Type B pancreatic cell (in vitro differentiated cells): ENCODE measurements at regions not wholly inside any gene's neighbourhood (a gene's known extent, or its start where the extent isn't known, plus 50 kb on each side); places are given as distances from the start of the nearest gene placed in this dataset.

Experiments used
- DNase-seq: peaks from one replicate; pipeline ENCODE4 v3.0.0; 2021; ENCODE audit warnings: mixed read lengths; ENCODE audit not compliant: unreplicated experiment; ENCODE audit errors: extremely low spot score
- H3K27ac Mint-ChIP-seq: 2 replicates; pipeline ENCODE4 v1.8.0; 2021; ENCODE audit warnings: mild to moderate bottlenecking, mixed read lengths
- H3K27me3 Mint-ChIP-seq: 2 replicates; pipeline ENCODE4 v1.8.0; 2021; ENCODE audit warnings: mixed read lengths
- H3K36me3 Mint-ChIP-seq: 2 replicates; pipeline ENCODE4 v1.8.0; 2021; ENCODE audit warnings: mixed read lengths
- H3K4me1 Mint-ChIP-seq: one replicate; pipeline ENCODE4 v1.8.0; 2021; ENCODE audit warnings: mixed read lengths; ENCODE audit not compliant: unreplicated experiment
- H3K4me3 Mint-ChIP-seq: 2 replicates; pipeline ENCODE4 v1.8.0; 2021; ENCODE audit warnings: mild to moderate bottlenecking, mixed read lengths
- H3K9me3 Mint-ChIP-seq: 2 replicates; pipeline ENCODE4 v1.8.0; 2021; ENCODE audit warnings: mixed read lengths
- CTCF ChIP-seq: fragments of 200-600 bp; sonication (generic); conservative IDR thresholded peaks from 2 replicates; pipeline ENCODE4 v1.5.0; 2021; ENCODE audit warnings: antibody characterized with exemption, mild to moderate bottlenecking

DNA sequence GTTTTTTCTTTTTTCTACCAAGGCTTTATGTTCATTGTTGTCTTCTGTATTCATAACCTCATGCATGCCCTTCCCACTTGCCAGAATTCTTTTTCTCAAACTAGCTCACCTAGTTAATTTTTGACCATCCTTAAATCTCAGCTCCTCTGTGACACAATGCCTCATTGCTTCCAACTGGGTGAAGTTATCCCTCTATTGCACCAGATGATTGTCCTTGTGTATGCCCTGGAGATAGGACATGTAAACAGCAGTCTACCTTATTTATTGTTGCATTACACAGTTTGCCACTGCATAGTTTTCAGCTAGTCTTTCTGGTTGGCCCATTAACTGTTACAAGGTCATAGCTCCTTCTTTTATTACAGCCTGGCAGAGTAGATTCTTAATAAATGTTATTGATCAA is 763.1 kb upstream of the COBL start:
- no peaks in the 10 kb centered on the region for H3K36me3 Mint-ChIP-seq

DNA sequence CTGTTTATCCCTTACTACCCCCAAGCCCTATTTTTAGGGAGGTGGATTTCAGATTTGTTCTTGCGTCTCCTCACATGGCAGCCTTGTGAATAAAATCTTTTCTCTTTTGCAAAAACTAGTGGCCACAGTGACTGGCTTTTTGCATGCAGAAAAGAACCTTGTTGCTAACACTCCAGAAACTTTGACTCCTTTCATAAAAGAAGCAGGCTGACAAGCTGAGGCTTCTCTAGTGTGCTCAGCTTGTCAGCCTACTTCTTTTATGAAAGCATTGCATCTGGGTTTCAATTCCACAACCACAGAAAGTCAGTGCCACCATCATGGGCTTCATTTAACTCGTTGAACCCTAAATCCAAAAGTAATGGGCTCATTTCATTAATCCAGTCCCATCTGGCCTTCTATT is 761.0 kb upstream of the COBL start:
- TF ChIP-seq CTCF: no peak
- Mint-ChIP-seq H3K4me3 (no peak overlapping the region), H3K9me3 (no peaks in the 10 kb centered on the region), H3K36me3 (no peaks in the 10 kb centered on the region), H3K4me1 (no peaks in the 10 kb centered on the region), H3K27me3 (no peaks in the 10 kb centered on the region), H3K27ac (no peak overlapping the region)
- no peak for DNase-seq

More for the DNA sequence above, 763.1 kb upstream of the COBL start:
- DNase-seq: no peak
- H3K9me3 Mint-ChIP-seq: no peaks in the 10 kb centered on the region
- no peak overlapping the region for H3K4me3 Mint-ChIP-seq
- H3K27me3 Mint-ChIP-seq: no peaks in the 10 kb centered on the region
- TF ChIP-seq CTCF: no peak
- no peaks in the 10 kb centered on the region for H3K4me1 Mint-ChIP-seq
- H3K27ac Mint-ChIP-seq: no peak overlapping the region

DNA sequence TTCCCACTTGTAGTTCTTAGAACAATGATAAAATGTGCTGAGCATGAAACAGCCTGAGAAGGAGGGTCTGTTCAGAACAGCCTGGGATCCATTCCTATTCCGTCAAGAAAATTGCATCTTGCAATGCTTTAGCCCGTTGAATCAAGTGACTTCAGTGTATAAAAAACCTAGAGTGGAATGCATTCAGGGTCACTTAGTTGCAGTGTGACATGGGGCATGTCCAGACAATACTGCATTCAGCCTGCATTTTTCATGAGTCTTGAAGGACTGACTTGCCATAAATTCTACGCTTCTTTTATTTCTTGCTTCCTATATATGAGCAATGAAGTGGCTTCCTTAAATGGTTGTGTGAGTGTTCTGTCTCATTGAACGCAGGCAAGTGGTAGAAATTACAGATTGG is 758.3 kb upstream of the COBL start:
- no peak overlapping the region for H3K27ac Mint-ChIP-seq
- no peaks in the 10 kb centered on the region for H3K36me3 Mint-ChIP-seq
- no peaks in the 10 kb centered on the region for H3K27me3 Mint-ChIP-seq
- no peaks in the 10 kb centered on the region for H3K9me3 Mint-ChIP-seq
- H3K4me3 Mint-ChIP-seq: no peak overlapping the region
- H3K4me1 Mint-ChIP-seq: no peaks in the 10 kb centered on the region
- no peak for TF ChIP-seq CTCF
- DNase-seq: no peak

- Mint-ChIP-seq H3K9me3 (no peaks in the 10 kb centered on the region), H3K36me3 (no peaks in the 10 kb centered on the region), H3K27me3 (no peaks in the 10 kb centered on the region), H3K27ac (no peak overlapping the region), H3K4me3 (no peak overlapping the region), H3K4me1 (peaks cover 4% of the 10 kb centered on the region)
- TF ChIP-seq CTCF: no peak
- DNase-seq: no peak
Observed at GRCh38 chr7:52074071-52074470, 757.5 kb upstream of the COBL start.

- Mint-ChIP-seq H3K4me1 (peaks cover 10% of the 10 kb centered on the region), H3K27me3 (peaks cover 2% of the 10 kb centered on the region), H3K27ac (no peak overlapping the region), H3K36me3 (no peaks in the 10 kb centered on the region), H3K9me3 (no peaks in the 10 kb centered on the region), H3K4me3 (no peak overlapping the region)
- no peak for DNase-seq
- TF ChIP-seq CTCF: no peak
Observed at GRCh38 chr7:52071744-52072143, 755.1 kb upstream of the COBL start.

- Mint-ChIP-seq H3K4me1 (peaks cover 7% of the 10 kb centered on the region), H3K36me3 (no peaks in the 10 kb centered on the region), H3K9me3 (no peaks in the 10 kb centered on the region), H3K4me3 (no peak overlapping the region), H3K27ac (no peak overlapping the region), H3K27me3 (peaks cover 2% of the 10 kb centered on the region)
- no peak for DNase-seq
- no peak for TF ChIP-seq CTCF
Observed at GRCh38 chr7:52064493-52064892, 747.9 kb upstream of the COBL start.
